NCI-H748 (cell line): ENCODE measurements at regions not wholly inside any gene's neighbourhood (a gene's known extent, or its start where the extent isn't known, plus 50 kb on each side); places are given as distances from the start of the nearest gene placed in this dataset.
"Not testable (repeated sequence)": the region's sequence is repeated elsewhere in the genome, so short reads cannot be mapped to it uniquely, and the experiment has no call there.

Experiments
- DNase-seq: peaks from one replicate; lab custom pipeline; 2025; ENCODE audit not compliant: unreplicated experiment; lab: John Stamatoyannopoulos, UW

DNA sequence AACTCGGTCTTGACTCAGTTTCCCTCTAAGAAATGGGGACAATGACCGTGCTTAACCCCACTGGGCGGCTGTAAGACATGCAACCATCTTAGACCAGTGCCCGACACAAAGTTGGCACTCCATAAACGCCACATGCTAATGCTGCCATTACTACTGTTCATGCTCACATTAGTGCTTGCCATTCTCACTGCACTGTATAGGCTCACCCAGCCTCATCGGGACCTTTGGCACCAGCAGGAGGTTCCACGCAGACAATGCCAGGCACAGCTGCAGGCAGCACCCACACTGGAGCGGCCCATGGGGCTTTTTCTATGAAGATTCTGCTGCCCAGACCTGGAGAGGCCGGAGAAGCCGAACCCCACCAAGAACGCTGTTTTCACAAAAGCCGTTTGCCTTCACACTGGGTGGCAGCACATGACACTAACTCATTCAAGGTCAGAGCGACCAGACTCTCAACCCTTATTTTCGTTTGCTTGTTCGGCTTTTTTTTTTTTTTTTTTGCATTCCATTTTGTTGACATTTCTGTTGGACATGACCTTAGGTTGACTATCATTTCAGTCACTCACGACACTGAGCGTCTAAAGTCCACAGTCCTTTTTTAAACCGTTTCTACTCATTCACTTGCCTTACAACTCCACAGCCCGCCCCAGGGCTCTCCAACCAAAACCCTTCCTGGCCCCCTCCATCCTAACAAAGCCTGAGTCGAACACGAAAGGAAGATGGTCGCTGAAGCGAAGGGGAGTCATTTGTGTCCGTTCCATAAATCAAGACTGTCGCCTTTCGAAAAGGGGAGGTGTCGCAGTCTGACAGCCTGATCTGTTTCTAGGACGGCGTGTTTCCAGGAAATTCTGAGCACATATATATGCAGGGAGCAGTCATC is 124.4 kb upstream of the RNF32 start:
- DNase-seq = no peak

DNA sequence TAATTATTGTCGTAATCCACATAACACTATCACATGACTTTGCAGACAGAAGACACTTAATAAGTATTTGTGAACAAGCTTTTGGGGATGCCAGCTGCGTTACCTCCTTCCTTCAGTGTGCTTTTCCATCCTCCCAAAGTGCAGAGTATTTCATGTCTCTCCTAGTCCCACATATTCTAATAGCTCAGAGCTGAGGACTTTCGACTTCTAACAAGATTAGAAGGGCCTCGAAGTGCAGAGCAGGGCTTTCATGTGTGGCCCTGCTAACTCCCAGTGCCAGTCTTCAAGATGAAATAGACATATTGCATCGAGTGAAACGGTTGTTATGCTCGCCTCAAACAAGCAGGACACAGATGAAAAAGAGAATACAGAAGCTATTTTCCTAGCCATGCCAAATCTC is 125.7 kb upstream of the RNF32 start:
- DNase-seq = no peak

DNA sequence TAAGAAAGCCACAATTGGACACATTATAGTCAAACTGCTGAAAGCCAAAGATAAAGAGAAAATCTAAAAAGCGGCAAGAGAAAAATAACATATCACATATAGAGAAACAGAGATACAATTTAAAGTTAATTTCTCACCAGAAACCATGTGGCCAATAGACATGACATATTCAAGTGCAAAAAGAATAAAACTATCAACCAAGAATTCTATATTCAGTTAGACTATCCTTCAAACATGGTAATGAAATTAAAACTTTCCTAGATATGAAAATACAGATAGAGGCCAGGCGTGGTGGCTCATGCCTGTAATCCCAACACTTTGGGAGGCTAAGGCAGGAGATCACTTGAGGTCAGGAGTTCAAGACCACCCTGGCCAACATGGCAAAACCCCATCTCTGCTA is 129.1 kb upstream of the RNF32 start:
- DNase-seq = no peak

- no peak for DNase-seq
These were observed 129.6 kb upstream of the RNF32 start for GRCh38 chr7:156510966-156511365.

GRCh38 chr7:156509216-156509615 is 131.4 kb upstream of the RNF32 start:
- no peak for DNase-seq

- DNase-seq = no peak
These were observed 134.7 kb upstream of the RNF32 start for GRCh38 chr7:156505876-156506275.

- DNase-seq = no peak
These were observed 135.7 kb upstream of the RNF32 start for GRCh38 chr7:156504687-156505545.

DNA sequence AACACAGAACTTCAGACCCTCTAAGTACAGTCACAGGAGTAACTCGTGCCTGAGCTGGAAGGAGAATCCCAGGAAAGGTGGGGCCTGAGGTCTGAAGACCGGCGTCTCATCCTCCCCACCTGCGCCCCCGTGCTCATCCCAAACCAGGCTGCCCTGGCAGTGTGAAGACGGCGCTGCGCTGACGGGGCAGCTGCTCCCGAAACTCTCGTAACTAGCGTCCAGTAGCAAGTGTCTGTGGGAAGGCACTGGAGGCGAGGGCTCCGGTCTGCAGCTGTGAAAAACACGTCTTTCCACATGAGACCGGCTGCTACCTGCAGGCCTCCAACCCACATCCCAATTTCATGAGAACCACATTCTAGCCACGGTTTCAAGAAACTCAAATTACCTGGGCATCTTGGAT is 136.6 kb upstream of the RNF32 start:
- no peak for DNase-seq

DNA sequence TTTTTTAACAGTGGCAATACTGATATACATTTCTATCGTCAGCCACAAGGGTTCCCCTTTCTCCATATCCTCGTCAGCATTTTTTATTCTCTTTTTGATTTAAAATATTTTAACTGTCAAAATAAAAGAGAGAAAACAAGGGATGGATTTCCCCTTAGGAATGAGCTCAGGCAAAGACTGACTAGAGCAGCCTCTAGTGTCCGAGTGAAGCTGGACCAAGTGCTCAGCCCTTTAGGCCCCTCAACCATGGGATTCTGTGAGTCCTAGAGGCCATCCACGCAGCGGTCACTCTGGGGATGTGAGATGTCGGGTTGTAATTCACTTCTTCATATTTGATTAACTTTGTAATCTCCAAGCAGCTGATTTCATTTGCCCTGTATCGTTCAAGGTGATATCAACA is 137.4 kb upstream of the RNF32 start:
- DNase-seq = peak; percentile 62

GRCh38 chr7:156501815-156502214 is 138.8 kb upstream of the RNF32 start:
- DNase-seq = not testable (repeated sequence)

- DNase-seq = no peak
These were observed 141.2 kb upstream of the RNF32 start for GRCh38 chr7:156499247-156499881.

GRCh38 chr7:156497776-156498509 is 142.6 kb upstream of the RNF32 start:
- DNase-seq = peak; percentile 94

DNA sequence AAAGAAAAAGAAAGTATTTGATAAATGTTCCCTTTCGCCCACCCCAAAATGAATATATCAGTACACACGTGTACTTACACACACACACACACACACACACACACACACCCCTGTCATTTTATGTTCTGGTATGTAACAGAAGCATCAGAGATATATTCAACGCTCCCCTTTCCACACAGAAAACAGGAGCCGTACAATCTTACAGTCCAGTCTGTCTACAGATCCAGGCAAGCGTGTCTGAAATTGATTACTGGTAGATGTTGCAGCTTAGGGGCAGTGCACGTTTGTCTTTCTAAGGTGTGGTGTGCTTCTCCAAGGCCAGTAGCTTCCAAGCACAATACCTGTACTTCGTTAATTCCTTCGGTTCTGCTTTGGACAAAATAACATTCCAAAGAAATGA is 143.7 kb upstream of the RNF32 start:
- DNase-seq = peak; percentile 56

GRCh38 chr7:156496363-156496769 is 144.2 kb upstream of the RNF32 start:
- peak; percentile 83 for DNase-seq

GRCh38 chr7:156494960-156495359 is 145.6 kb upstream of the RNF32 start:
- DNase-seq = peak; percentile 79

GRCh38 chr7:156493942-156494341 is 146.6 kb upstream of the RNF32 start:
- no peak for DNase-seq

DNA sequence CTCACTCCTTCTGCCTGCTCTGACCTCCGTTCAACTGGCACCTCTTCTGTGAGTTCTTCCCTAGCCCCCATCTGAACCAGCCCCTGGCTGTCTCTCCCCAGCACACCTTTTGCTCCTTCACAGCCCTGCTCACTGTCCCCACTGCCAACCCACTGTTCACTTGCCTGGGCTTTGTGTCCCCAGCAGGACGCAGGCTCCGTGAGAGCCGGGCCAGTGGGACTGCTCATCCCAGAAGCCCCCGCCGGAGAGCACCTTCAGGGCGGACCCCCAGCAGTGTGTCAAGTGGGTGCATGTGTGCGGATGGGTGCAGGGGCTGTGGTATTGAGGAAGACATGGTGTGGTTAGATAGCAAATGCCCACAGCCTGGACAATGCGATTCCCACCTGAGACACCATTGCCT is 148.4 kb upstream of the RNF32 start:
- DNase-seq = no peak

DNA sequence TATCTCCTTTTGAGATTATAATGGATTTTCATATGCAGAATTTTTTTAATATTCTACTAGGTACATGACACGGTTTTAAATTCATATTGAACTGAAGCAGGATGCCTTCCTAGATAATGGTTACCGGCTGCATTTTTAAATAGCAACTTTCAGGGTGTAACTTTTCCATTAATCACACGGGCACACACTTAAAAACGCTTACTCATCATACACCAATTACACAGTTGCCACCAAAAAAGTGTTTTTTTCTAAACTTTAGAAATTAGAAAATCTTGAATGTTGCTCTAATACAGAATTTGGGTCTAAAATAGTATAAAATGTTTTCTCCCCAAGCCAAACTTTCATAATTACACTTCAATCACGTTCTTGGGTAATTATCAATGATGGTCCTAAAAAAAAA is 149.1 kb upstream of the RNF32 start:
- DNase-seq = no peak

DNA sequence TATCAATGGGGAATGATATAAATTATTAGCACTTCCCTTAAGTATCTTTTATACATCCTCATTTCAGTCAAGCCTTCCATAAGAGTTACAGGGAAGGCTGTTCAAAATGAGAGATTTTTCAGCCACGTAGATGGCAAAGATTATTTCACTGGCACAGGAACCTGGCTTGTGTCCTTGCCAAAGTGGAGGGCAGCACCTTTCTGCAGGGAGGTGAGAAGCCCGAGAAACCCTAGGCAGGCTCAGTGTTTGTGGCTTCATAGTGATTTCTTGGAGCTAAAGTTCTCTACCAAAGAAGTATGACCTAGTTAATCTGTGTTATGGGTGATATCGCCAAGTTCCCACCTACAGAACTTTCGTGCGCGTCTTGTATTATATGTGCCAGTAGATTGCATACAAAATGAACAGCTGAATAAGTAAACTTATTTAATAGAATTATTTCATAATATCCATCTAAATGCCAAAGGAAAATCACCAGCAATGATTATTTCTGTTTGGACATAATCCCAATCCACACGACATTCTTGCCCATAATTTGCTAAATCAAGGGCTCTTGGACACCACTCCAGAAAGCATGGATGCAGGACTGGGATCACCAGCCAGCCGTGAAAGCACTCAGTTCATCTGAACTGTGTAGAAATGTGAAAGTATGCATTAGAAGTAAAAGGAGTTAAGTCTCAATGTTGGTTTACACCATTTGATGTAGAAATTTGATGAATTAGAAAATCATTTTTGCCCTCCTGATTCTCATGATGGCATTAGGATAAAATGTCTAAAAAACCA is 150.4 kb upstream of the RNF32 start:
- DNase-seq = no peak
